ENCODE measurements at regions not wholly inside any gene's neighbourhood (a gene's known extent, or its start where the extent isn't known, plus 50 kb on each side); places are given as distances from the start of the nearest gene placed in this dataset.

DNA sequence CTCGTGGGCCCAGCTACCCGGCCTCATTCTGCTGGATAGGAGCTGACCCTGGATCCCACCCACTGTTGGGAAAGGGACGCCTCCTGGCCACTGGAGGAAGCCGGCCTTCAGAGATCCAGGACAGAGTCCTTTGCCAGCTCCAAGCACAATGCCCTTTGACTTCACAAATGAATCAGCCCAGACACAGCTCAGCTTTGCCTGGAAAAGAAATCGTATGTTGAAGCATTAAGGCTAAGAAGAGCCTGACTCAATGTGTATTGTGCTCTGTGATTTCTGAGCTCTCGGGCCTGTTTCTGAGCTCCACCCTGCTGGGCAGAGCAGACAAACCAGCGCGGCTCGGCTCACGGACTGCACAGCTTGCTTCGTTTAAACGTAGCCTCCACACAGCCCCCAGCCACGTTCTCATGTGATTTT, 162.9 kb upstream of the APCDD1 start:
- no peaks in the 10 kb centered on the region for H4K20me1 ChIP-seq (ENCODE audit: control insufficient read depth, insufficient read depth, insufficient read length)
- no peak overlapping the region for H2BK120ac ChIP-seq (ENCODE audit: low read depth, low read length, poor library complexity, severe bottlenecking)
- no peak overlapping the region for H3K18ac ChIP-seq (ENCODE audit: insufficient read length, low read depth, low read length)
- H3K4me2 ChIP-seq (ENCODE audit: insufficient read depth, insufficient read length, low read length), result no peak overlapping the region
- no peak overlapping the region for H3K14ac ChIP-seq (ENCODE audit: insufficient read depth, low read length)
- no peak overlapping the region for H2BK20ac ChIP-seq (ENCODE audit: low read depth, low read length, poor library complexity, severe bottlenecking)
- no peaks in the 10 kb centered on the region for H3K23me2 ChIP-seq (ENCODE audit: insufficient read length, low read depth, low read length, poor library complexity, severe bottlenecking)
- H3K79me2 ChIP-seq (ENCODE audit: insufficient read depth, low read length), result no peaks in the 10 kb centered on the region
- no peak overlapping the region for H3K23ac ChIP-seq (ENCODE audit: insufficient read length, low read depth, low read length)
- peaks cover 7% of the 10 kb centered on the region for H3K9me3 ChIP-seq (ENCODE audit: control insufficient read depth, low read depth, low read length)
- no CpG with 5 or more reads among the region's 13 CpGs for WGBS (ENCODE audit: extremely low coverage, insufficient read length, low lambda C conversion rate)
- no peak overlapping the region for H2BK15ac ChIP-seq (ENCODE audit: low read depth, low read length)
- H3K27ac ChIP-seq (ENCODE audit: insufficient read length, low read depth, low read length), result no peak overlapping the region
- H3K27ac Mint-ChIP-seq, result no peak overlapping the region
- H3T11ph ChIP-seq (ENCODE audit: low read length), result no peak overlapping the region
- peaks cover 21 to 30% of the 10 kb centered on the region in 2 experiments for H3K4me1 Mint-ChIP-seq
- no peak overlapping the region for H3K9ac ChIP-seq (ENCODE audit: extremely low read depth, insufficient read length, low read length)
- no peak overlapping the region for H2BK12ac ChIP-seq (ENCODE audit: insufficient read length, low read depth, low read length)
- peaks cover 8 to 11% (median 10%) of the 10 kb centered on the region in 3 experiments; a peak in 5 of 7 replicates for H3K36me3 Mint-ChIP-seq (ENCODE audit: insufficient read depth in 1 of 3, low read depth in 3 of 3)
- peaks cover 8 to 14% of the 10 kb centered on the region in 2 experiments for H3K9me3 Mint-ChIP-seq
- no peak for TF ChIP-seq CTCF (conservative IDR thresholded peaks at IDR 0.05)
- no peak overlapping the region for H4K91ac ChIP-seq (ENCODE audit: insufficient read length, low read depth, low read length)
- no peak overlapping the region for H3K4me3 Mint-ChIP-seq
- no peak overlapping the region for H4K5ac ChIP-seq (ENCODE audit: insufficient read length, low read depth, low read length)
- H2AK5ac ChIP-seq (ENCODE audit: insufficient read length, low read length), result no peak overlapping the region
- no peak overlapping the region for H2BK5ac ChIP-seq (ENCODE audit: insufficient read length, low read length)
- H3K27me3 Mint-ChIP-seq (ENCODE audit: low read depth), result no peaks in the 10 kb centered on the region; the same call in 1 of the 2 replicates
- H3K79me1 ChIP-seq (ENCODE audit: insufficient read depth, low read depth, low read length, poor library complexity, severe bottlenecking), result no peaks in the 10 kb centered on the region
- no peak for DNase-seq
- H3K4ac ChIP-seq (ENCODE audit: low read depth, low read length), result no peak overlapping the region
- no peaks in the 10 kb centered on the region for H3K4me1 ChIP-seq (ENCODE audit: insufficient read depth, low read length)
- H3K27me3 ChIP-seq (ENCODE audit: insufficient read depth, low read length), result no peaks in the 10 kb centered on the region
- no peak overlapping the region for H4K8ac ChIP-seq (replicated peaks; ENCODE audit: insufficient read length, low read depth, low read length)
- H2AFZ ChIP-seq (ENCODE audit: low read length), result no peak overlapping the region
- no peak overlapping the region for H3K56ac ChIP-seq (ENCODE audit: insufficient read length, low read depth, low read length)

Measured in H9 (cell line).